ENCODE measurements at regions not wholly inside any gene's neighbourhood (a gene's known extent, or its start where the extent isn't known, plus 50 kb on each side); places are given as distances from the start of the nearest gene placed in this dataset.
"Not testable (repeated sequence)": the region's sequence is repeated elsewhere in the genome, so short reads cannot be mapped to it uniquely, and the experiment has no call there.

DNA sequence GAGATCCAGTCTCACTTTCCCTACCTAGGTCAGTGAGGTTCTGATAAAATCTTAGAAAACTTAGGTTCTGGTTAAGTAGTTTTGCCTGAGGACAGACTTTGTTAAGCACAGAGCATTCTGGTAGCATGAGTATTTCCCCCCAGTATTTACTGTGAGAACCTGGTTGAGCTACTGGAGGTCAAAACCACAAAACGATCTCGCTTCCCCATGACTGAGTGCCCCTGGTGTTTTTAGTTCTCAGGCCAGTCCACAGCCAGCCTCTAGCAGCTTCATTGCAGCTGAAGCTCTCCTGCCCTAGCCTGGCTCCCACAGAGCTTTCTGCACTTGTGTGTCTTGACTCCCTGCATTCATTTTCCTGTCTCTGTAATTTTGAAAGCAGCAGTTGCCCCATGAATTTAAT, 1138.2 kb downstream of the UQCRFS1 start:
- no peak for DNase-seq (ENCODE audit: low read depth in 2 of 2)
- TF ChIP-seq, protein P1, sequence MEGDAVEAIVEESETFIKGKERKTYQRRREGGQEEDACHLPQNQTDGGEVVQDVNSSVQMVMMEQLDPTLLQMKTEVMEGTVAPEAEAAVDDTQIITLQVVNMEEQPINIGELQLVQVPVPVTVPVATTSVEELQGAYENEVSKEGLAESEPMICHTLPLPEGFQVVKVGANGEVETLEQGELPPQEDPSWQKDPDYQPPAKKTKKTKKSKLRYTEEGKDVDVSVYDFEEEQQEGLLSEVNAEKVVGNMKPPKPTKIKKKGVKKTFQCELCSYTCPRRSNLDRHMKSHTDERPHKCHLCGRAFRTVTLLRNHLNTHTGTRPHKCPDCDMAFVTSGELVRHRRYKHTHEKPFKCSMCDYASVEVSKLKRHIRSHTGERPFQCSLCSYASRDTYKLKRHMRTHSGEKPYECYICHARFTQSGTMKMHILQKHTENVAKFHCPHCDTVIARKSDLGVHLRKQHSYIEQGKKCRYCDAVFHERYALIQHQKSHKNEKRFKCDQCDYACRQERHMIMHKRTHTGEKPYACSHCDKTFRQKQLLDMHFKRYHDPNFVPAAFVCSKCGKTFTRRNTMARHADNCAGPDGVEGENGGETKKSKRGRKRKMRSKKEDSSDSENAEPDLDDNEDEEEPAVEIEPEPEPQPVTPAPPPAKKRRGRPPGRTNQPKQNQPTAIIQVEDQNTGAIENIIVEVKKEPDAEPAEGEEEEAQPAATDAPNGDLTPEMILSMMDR (IDR thresholded peaks at IDR 0.05; ENCODE audit: low read depth, low read length), result no peak
- no peak overlapping the region for H3K4me3 ChIP-seq (replicated peaks in 1 of 2; ENCODE audit: low read depth in 2 of 2, low read length in 2 of 2)

DNA sequence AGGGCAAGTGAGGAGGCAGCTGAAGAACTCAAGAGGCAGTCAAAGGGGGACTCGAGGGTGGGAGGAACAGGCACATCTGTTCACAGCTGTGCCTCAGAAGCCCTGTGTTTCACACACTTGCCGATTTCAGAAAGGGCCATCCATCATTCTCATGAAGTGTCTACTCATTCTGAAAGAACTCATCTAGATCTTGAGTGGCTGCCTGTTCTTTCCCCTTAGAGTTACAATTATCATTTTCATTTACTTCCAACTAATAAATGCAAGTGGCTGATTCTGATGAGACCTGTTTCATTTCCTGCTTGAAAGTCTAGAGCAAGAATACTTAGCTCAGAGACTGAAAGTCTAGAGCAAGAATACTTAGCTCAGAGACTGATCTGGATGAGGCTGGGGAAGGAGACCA, 1145.1 kb downstream of the UQCRFS1 start:
- no peak overlapping the region for H3K4me3 ChIP-seq (replicated peaks in 1 of 2; ENCODE audit: low read depth in 2 of 2, low read length in 2 of 2)
- TF ChIP-seq, protein P1 (IDR thresholded peaks at IDR 0.05; ENCODE audit: low read depth, low read length), result no peak
- no peak for DNase-seq (ENCODE audit: low read depth in 2 of 2)

DNA sequence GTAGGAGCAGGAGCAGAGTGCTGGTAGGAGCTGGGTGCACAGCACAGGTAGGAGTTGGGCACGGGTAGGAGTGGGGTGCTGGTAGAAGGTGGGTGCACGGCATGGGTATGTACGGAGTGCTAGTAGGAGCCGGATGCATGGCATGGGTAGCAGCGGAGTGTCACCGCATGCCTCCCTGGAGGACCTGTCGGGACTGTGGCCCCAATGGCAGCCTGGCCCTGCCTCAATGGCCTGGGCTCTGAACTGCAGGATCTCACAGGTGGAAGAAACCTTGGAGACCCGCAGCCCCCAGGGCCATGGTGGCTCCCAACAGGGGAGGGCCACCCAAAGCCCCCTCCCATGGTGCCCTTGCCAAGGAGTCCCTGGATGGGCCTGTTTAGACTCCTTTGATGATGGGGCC, 1146.0 kb downstream of the UQCRFS1 start:
- H3K4me3 ChIP-seq (replicated peaks in 1 of 2; ENCODE audit: low read depth in 2 of 2, low read length in 2 of 2), result no peak overlapping the region
- no peak for DNase-seq (ENCODE audit: low read depth in 2 of 2)
- TF ChIP-seq, protein P1 (IDR thresholded peaks at IDR 0.05; ENCODE audit: low read depth, low read length), result no peak

DNA sequence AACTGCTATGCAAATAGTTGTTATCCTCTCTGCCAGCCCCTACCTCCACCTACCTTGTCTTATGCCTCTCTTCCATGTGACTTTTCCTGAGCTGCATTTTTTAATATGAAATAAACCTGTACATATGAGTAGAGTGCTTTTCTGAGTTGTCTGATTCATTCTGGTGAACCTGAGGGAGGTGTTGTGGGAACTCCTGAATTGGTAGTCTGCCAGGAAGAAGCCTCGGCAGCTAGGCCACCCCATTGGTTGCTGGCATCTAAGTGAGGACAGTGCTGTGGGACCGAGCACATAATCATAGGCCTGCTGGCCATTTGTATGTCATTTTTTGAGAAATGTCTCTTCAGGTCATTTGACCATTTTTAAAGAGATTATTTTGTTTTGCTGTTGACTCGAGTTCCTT, 1146.8 kb downstream of the UQCRFS1 start:
- no peak for DNase-seq (ENCODE audit: low read depth in 2 of 2)
- no peak overlapping the region for H3K4me3 ChIP-seq (replicated peaks in 1 of 2; ENCODE audit: low read depth in 2 of 2, low read length in 2 of 2)
- TF ChIP-seq, protein P1 (IDR thresholded peaks at IDR 0.05; ENCODE audit: low read depth, low read length), result no peak

DNA sequence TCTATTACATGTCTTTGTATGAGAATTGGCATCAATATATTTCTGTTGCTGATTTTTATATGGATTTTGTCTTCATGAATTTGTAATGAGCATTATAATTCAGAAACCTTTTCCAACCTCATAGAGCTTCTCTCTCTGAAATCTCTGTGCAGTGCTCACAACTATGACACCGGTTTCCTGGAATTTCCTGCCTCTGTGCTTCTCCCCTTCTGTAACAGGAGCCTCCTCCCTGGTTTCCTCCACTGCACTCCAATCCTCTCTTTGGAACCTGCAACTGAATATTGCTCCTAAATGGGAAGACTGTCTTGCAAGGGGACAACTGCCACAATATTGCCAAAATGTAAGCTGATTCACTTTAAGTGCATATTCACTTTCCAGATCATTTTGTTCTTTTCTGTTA, 1147.9 kb downstream of the UQCRFS1 start:
- TF ChIP-seq, protein P1 (IDR thresholded peaks at IDR 0.05; ENCODE audit: low read depth, low read length), result no peak
- no peak overlapping the region for H3K4me3 ChIP-seq (replicated peaks in 1 of 2; ENCODE audit: low read depth in 2 of 2, low read length in 2 of 2)
- peak in 1 of 2 donors; percentile 7 for DNase-seq (ENCODE audit: low read depth in 2 of 2)

DNA sequence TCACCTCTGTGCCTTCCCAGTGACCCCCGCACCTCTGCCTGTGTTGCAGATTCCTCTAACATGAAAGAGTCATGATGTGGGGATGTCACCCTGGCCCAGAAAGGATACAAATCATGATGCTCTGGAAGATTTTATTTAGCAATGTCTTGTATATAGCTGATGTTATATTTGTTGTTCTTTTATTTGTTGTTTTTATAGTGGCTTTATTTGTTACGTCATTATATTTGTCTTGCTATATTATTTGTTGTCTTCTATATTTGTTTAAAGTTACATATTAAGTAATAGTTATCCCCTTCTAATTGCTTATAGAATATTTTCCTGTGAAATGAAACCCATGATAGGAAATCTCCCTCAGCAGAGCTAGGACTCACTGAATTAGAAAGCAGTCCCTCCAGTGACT, 1149.2 kb downstream of the UQCRFS1 start:
- H3K4me3 ChIP-seq (replicated peaks in 1 of 2; ENCODE audit: low read depth in 2 of 2, low read length in 2 of 2), result no peak overlapping the region
- TF ChIP-seq, protein P1 (IDR thresholded peaks at IDR 0.05; ENCODE audit: low read depth, low read length), result no peak
- no peak for DNase-seq (ENCODE audit: low read depth in 2 of 2)

DNA sequence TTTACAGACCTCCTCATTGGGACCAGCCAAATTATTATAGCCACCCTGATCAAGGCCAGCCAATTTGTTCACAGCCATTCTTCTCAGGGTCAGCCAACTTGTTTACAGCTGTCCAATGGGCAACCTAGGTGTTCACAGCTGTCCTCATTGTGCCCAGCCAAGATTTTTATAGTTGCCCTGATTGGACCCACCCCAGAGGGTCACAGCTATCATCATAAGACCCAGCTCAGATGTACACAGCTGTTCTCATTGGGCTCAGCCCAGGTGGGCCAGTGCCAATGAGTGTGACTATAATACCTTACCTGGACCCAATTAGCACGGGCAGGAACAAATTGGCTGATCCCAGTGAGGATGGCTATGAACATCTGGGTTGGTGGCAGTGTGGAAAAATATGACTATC, 1151.8 kb downstream of the UQCRFS1 start:
- H3K4me3 ChIP-seq (replicated peaks in 1 of 2; ENCODE audit: low read depth in 2 of 2, low read length in 2 of 2), result no peak overlapping the region
- no peak for DNase-seq (ENCODE audit: low read depth in 2 of 2)
- TF ChIP-seq, protein P1 (IDR thresholded peaks at IDR 0.05; ENCODE audit: low read depth, low read length), result no peak

DNA sequence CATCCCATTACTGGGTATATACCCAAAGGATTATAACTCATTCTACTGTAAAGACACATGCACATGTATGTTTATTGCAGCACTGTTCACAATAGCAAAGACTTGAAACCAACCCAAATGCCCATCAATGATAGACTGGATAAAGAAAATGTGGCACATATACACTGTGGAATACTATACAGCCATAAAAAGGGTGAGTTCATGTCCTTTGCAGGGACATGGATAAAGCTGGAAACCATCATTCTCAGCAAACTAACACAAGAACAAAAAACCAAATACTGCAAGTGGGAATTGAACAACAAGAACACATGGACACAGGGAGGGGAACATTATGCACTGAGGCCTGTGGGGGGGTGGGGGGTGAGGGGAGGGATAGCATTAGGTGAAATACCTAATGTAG, 1155.9 kb downstream of the UQCRFS1 start:
- DNase-seq (ENCODE audit: low read depth in 2 of 2); H3K4me3 ChIP-seq (replicated peaks in 1 of 2; ENCODE audit: low read depth in 2 of 2, low read length in 2 of 2): not testable (repeated sequence)

All from cardiac fibroblast (primary cell).